Ascending aorta (tissue), 2 donors: ENCODE measurements at regions not wholly inside any gene's neighbourhood (a gene's known extent, or its start where the extent isn't known, plus 50 kb on each side); places are given as distances from the start of the nearest gene placed in this dataset.

Experiments
- DNase-seq, 2 donors: peaks; one replicate each; pipeline ENCODE4 v3.0.0-alpha.2; 2019; ENCODE audit warnings: low spot score in 2 of 2
- H3K27ac ChIP-seq, 2 donors: fragments of 200-600 bp; sonication (generic); one replicate each; pipeline ENCODE4 v1.5.1; 2016 to 2017; ENCODE audit warnings: mild to moderate bottlenecking in 1 of 2
- H3K27me3 ChIP-seq: fragments of 200-600 bp; sonication (generic); one replicate; pipeline ENCODE4 v1.5.1; 2017
- H3K36me3 ChIP-seq, 2 donors: fragments of 200-600 bp; sonication (generic); one replicate each; pipeline ENCODE4 v1.5.1; 2016
- H3K4me1 ChIP-seq, 2 donors: fragments of 200-600 bp; sonication (generic); one replicate each; pipeline ENCODE4 v1.5.1; 2016 to 2017; ENCODE audit warnings: mild to moderate bottlenecking in 1 of 2
- H3K4me3 ChIP-seq, 2 donors: fragments of 200-600 bp; sonication (generic); one replicate each; pipeline ENCODE4 v1.5.1; 2016 to 2017; ENCODE audit warnings: mild to moderate bottlenecking in 1 of 2
- H3K9me3 ChIP-seq, 2 donors: fragments of 200-600 bp; sonication (generic); one replicate each; pipeline ENCODE4 v1.5.1; 2016
- CTCF ChIP-seq, 3 experiments: fragments of 200-600 bp in 2 of 3; fragments of 450-650 bp in 1 of 3; sonication (generic) in 2 of 3; IDR thresholded peaks; one replicate each; pipeline ENCODE4 v1.5.1; 2016 to 2019; ENCODE audit warnings: antibody characterized with exemption in 3 of 3, mild to moderate bottlenecking in 1 of 3, moderate library complexity in 1 of 3
- intact Hi-C: fragments of 100-400 bp; cut with DNase I; formaldehyde crosslinking; loops from one replicate; pipeline ENCODE4 v1.15.1; 2023

- Histone ChIP-seq H3K27me3 (no peaks in the 10 kb centered on the region), H3K36me3 (no peaks in the 10 kb centered on the region), H3K9me3 (peaks cover 0 to 8% of the 10 kb centered on the region in 2 donors), H3K27ac (no peak overlapping the region), H3K4me1 (peaks cover 0 to 6% of the 10 kb centered on the region in 2 donors), H3K4me3 (no peak overlapping the region)
- intact Hi-C loops = no loop called here
- no peak for DNase-seq
- TF ChIP-seq CTCF (IDR thresholded peaks at IDR 0.05) = no peak
These were observed 224.0 kb downstream of the COG6 start for GRCh38 chr13:39879286-39880035.

GRCh38 chr13:39881383-39881782 is 225.9 kb downstream of the COG6 start:
- DNase-seq = no peak
- Histone ChIP-seq H3K4me3 (no peak overlapping the region), H3K27me3 (no peaks in the 10 kb centered on the region), H3K4me1 (no peaks in the 10 kb centered on the region), H3K9me3 (peaks cover 0 to 12% of the 10 kb centered on the region in 2 donors), H3K27ac (no peak overlapping the region), H3K36me3 (no peaks in the 10 kb centered on the region)
- no peak for TF ChIP-seq CTCF (IDR thresholded peaks at IDR 0.05)
- intact Hi-C loops = no loop called here

GRCh38 chr13:39881887-39882286 is 226.4 kb downstream of the COG6 start:
- no peak for TF ChIP-seq CTCF (IDR thresholded peaks at IDR 0.05)
- no peak for DNase-seq
- H3K9me3 ChIP-seq = peaks cover 0 to 12% of the 10 kb centered on the region in 2 donors
- intact Hi-C loops = no loop called here
- H3K4me3 ChIP-seq = no peak overlapping the region
- H3K4me1 ChIP-seq = no peaks in the 10 kb centered on the region
- no peak overlapping the region for H3K27ac ChIP-seq
- H3K36me3 ChIP-seq = no peaks in the 10 kb centered on the region
- no peaks in the 10 kb centered on the region for H3K27me3 ChIP-seq

GRCh38 chr13:39884166-39884565 is 228.7 kb downstream of the COG6 start:
- Histone ChIP-seq H3K27me3 (no peaks in the 10 kb centered on the region), H3K4me1 (no peaks in the 10 kb centered on the region), H3K27ac (no peak overlapping the region), H3K4me3 (no peak overlapping the region), H3K36me3 (no peaks in the 10 kb centered on the region), H3K9me3 (peaks cover 0 to 12% of the 10 kb centered on the region in 2 donors)
- intact Hi-C loops = no loop called here
- DNase-seq = no peak
- no peak for TF ChIP-seq CTCF (IDR thresholded peaks at IDR 0.05)

- H3K36me3 ChIP-seq = no peaks in the 10 kb centered on the region
- intact Hi-C loops = no loop called here
- H3K4me3 ChIP-seq = no peak overlapping the region
- no peak for TF ChIP-seq CTCF (IDR thresholded peaks at IDR 0.05)
- H3K4me1 ChIP-seq = no peaks in the 10 kb centered on the region
- no peaks in the 10 kb centered on the region for H3K27me3 ChIP-seq
- no peak for DNase-seq
- no peak overlapping the region for H3K27ac ChIP-seq
- H3K9me3 ChIP-seq = peaks cover 0 to 12% of the 10 kb centered on the region in 2 donors
These were observed 230.9 kb downstream of the COG6 start for GRCh38 chr13:39886336-39886735.
